Adrenal gland (tissue), 9 donors: ENCODE measurements at regions not wholly inside any gene's neighbourhood (a gene's known extent, or its start where the extent isn't known, plus 50 kb on each side); places are given as distances from the start of the nearest gene placed in this dataset.

Source experiments
- DNase-seq, 7 donors: peaks; one replicate each; pipeline ENCODE4 v3.0.0-alpha.2; 2019 to 2020
- H3K27ac ChIP-seq, 5 donors: fragments of 200-600 bp; sonication (generic) in 4 of 5; 1 replicate in 3 of 5; 2 replicates in 2 of 5; pipeline versions ENCODE4 v1.5.1 to v1.8.0; 2016 to 2020; ENCODE audit warnings: mild to moderate bottlenecking in 1 of 5
- H3K27me3 ChIP-seq: fragments of 200-600 bp; 2 replicates; pipeline ENCODE4 v1.8.0; 2021
- H3K36me3 ChIP-seq, 2 donors: fragments of 200-600 bp; replicated peaks in 1 of 2; 1 replicate in 1 of 2; 2 replicates in 1 of 2; pipeline versions ENCODE4 v1.5.1 to v1.8.0; 2018 to 2022
- H3K4me1 ChIP-seq, 2 donors: fragments of 200-600 bp; replicated peaks in 1 of 2; 1 replicate in 1 of 2; 2 replicates in 1 of 2; pipeline versions ENCODE4 v1.5.1 to v1.8.0; 2018 to 2021
- H3K4me3 ChIP-seq, 4 donors: fragments of 200-600 bp; sonication (generic) in 3 of 4; one replicate each; pipeline ENCODE4 v1.5.1; 2016 to 2018
- H3K9me3 ChIP-seq, 3 donors: fragments of 200-600 bp; sonication (generic) in 1 of 3; replicated peaks in 1 of 3; 1 replicate in 2 of 3; 2 replicates in 1 of 3; pipeline versions ENCODE4 v1.5.1 to v1.8.0; 2016 to 2021
- POLR2A ChIP-seq, 2 donors: fragments of 450-650 bp; IDR thresholded peaks; one replicate each; pipeline ENCODE4 v1.6.1; 2017; ENCODE audit warnings: antibody characterized with exemption in 2 of 2, mild to moderate bottlenecking in 2 of 2, moderate library complexity in 1 of 2
- WGBS, 4 donors: extraction: QIAGEN DNeasy Blood & Tissue Kit in 2 of 4; methylation state at CpG; one replicate each; pipeline versions ENCODE4 v1.1.5 to v1.1.7; 2013 to 2017; 5-methylcytosine and 5-hydroxymethylcytosine counted together
- intact Hi-C, 2 donors: fragments of 100-400 bp; cut with DNase I; formaldehyde crosslinking; loops; one replicate each; pipeline versions ENCODE4 v1.14.1 to v1.15.0; 2022 to 2023
- TF ChIP-seq, protein P1 (sequence below), 6 experiments: fragments of 450-650 bp in 4 of 6; fragments of 200-600 bp in 2 of 6; sonication (generic) in 1 of 6; IDR thresholded peaks; 1 replicate in 5 of 6; 2 replicates in 1 of 6; pipeline versions ENCODE4 v1.5.1 to v1.8.0; 2016 to 2021; ENCODE audit warnings: antibody characterized with exemption in 6 of 6, mild to moderate bottlenecking in 2 of 6, moderate library complexity in 1 of 6
- donor health status: healthy with polysubstance abuse.
- donor health status: Bipolar disorder and iron deficiency.
- donor health status: DM: yes; HTN: yes; CAD: no.
- donor health status: DM: no; HTN: no; CAD: no.
- donor health status: DM: no; HTN: no; CAD: no.

GRCh38 chr4:66433706-66434105, 763.4 kb upstream of the EPHA5 start:
- WGBS, 4 donors: 71 to 82% (median 76%) methylated on average over 4 of the region's 4 CpGs
- Histone ChIP-seq H3K9me3 (no peaks in the 10 kb centered on the region), H3K27me3 (no peaks in the 10 kb centered on the region), H3K4me1 (no peaks in the 10 kb centered on the region), H3K27ac (no peak overlapping the region), H3K36me3 (no peaks in the 10 kb centered on the region), H3K4me3 (no peak overlapping the region)
- intact Hi-C loops: no loop called here
- DNase-seq: no peak
- TF ChIP-seq, protein P1, sequence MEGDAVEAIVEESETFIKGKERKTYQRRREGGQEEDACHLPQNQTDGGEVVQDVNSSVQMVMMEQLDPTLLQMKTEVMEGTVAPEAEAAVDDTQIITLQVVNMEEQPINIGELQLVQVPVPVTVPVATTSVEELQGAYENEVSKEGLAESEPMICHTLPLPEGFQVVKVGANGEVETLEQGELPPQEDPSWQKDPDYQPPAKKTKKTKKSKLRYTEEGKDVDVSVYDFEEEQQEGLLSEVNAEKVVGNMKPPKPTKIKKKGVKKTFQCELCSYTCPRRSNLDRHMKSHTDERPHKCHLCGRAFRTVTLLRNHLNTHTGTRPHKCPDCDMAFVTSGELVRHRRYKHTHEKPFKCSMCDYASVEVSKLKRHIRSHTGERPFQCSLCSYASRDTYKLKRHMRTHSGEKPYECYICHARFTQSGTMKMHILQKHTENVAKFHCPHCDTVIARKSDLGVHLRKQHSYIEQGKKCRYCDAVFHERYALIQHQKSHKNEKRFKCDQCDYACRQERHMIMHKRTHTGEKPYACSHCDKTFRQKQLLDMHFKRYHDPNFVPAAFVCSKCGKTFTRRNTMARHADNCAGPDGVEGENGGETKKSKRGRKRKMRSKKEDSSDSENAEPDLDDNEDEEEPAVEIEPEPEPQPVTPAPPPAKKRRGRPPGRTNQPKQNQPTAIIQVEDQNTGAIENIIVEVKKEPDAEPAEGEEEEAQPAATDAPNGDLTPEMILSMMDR (IDR thresholded peaks at IDR 0.05): no peak
- TF ChIP-seq POLR2A (IDR thresholded peaks at IDR 0.05): no peak

- H3K4me1 ChIP-seq: no peaks in the 10 kb centered on the region
- H3K36me3 ChIP-seq: no peaks in the 10 kb centered on the region
- H3K4me3 ChIP-seq: no peak overlapping the region
- DNase-seq: no peak
- no peak overlapping the region for H3K27ac ChIP-seq
- intact Hi-C loops: no loop called here
- H3K9me3 ChIP-seq: no peaks in the 10 kb centered on the region
- no peaks in the 10 kb centered on the region for H3K27me3 ChIP-seq
- 0 to 13% (median 7%) methylated on average over 1 of the region's 1 CpG for WGBS, 4 donors
- TF ChIP-seq, protein P1 (IDR thresholded peaks at IDR 0.05): no peak
- TF ChIP-seq POLR2A (IDR thresholded peaks at IDR 0.05): no peak
Observed at GRCh38 chr4:66430856-66431255, 760.6 kb upstream of the EPHA5 start.

DNA sequence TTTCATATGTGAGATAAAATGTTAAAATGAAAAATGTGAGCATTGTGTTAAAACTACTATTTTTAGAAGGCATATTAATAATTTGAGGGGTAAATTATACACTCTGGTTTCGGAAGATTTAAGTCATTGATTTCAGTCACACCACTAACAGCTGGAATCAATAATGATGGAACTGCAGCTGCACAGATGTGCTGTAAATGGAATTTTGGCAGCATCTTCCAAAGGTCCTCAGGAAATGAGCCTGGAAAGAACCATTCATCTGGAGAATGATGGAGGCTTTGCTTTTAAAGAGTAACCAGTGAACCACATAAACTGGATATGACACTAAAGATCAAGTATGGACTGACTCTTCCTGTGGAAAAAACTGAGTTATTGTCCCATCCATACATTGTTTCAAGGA, 759.0 kb upstream of the EPHA5 start:
- no peak for DNase-seq
- Histone ChIP-seq H3K4me3 (no peak overlapping the region), H3K27me3 (no peaks in the 10 kb centered on the region), H3K27ac (no peak overlapping the region), H3K36me3 (no peaks in the 10 kb centered on the region), H3K9me3 (no peaks in the 10 kb centered on the region), H3K4me1 (no peaks in the 10 kb centered on the region)
- intact Hi-C loops: no loop called here
- TF ChIP-seq POLR2A (IDR thresholded peaks at IDR 0.05): no peak
- TF ChIP-seq, protein P1 (IDR thresholded peaks at IDR 0.05): no peak
- 69 to 76% (median 73%) methylated on average over 1 of the region's 1 CpG for whole genome bisulfite sequencing, 4 donors

GRCh38 chr4:66416425-66416824, 746.1 kb upstream of the EPHA5 start:
- intact Hi-C loops: no loop called here
- WGBS, 4 donors: 50 to 59% (median 54%) methylated on average over 4 of the region's 4 CpGs

More at GRCh38 chr4:66416425-66416824, 746.1 kb upstream of the EPHA5 start:
- Histone ChIP-seq H3K9me3 (no peaks in the 10 kb centered on the region), H3K27me3 (no peaks in the 10 kb centered on the region), H3K27ac (no peak overlapping the region), H3K36me3 (no peaks in the 10 kb centered on the region), H3K4me3 (no peak overlapping the region), H3K4me1 (no peaks in the 10 kb centered on the region)
- DNase-seq: no peak
- TF ChIP-seq POLR2A (IDR thresholded peaks at IDR 0.05): no peak
- TF ChIP-seq, protein P1 (IDR thresholded peaks at IDR 0.05): no peak
